OCI-LY7 (cell line): ENCODE measurements at regions not wholly inside any gene's neighbourhood (a gene's known extent, or its start where the extent isn't known, plus 50 kb on each side); places are given as distances from the start of the nearest gene placed in this dataset.
A peak's percentile ranks its signal among the peaks of the same experiment; 100 is the strongest.

ENCODE experiments used
- BruUV-seq: library from RNA; stranded (reverse); fragments of 400-500 nt; replicated peaks from 2 replicates; lab custom pipeline; 2021; lab: Mats Ljungman, UMichigan
- CTCF ChIA-PET: fragments of 300-600 bp; sonication (Branson Sonifier 250); formaldehyde crosslinking; loops from one replicate; lab custom pipeline; 2022; ENCODE audit warnings: antibody characterized with exemption; ENCODE audit not compliant: unreplicated experiment; lab: Charles Lee
- POLR2A ChIA-PET: fragments of 300-600 bp; sonication (Branson Sonifier 250); formaldehyde crosslinking; loops from one replicate; lab custom pipeline; 2022; ENCODE audit warnings: antibody characterized with exemption; lab: Charles Lee
- DNase-seq: peaks from one replicate; pipeline ENCODE4 v3.0.0-alpha.2; 2015; ENCODE audit warnings: low spot score
- H2AFZ ChIP-seq: fragments of 200-600 bp; sonication (generic), shearing (Covaris generic); 2 replicates; pipeline ENCODE4 v1.6.1; 2014; ENCODE audit warnings: mild to moderate bottlenecking, antibody characterized with exemption, low read length, moderate library complexity
- H3K27ac ChIP-seq: fragments of 200-600 bp; sonication (generic); 2 replicates; pipeline ENCODE4 v1.5.1; 2014; ENCODE audit warnings: mixed run types, low read depth, mild to moderate bottlenecking, moderate library complexity, low read length, inconsistent platforms; ENCODE audit not compliant: poor library complexity, severe bottlenecking
- H3K36me3 ChIP-seq: fragments of 200-600 bp; sonication (generic); 2 replicates; pipeline ENCODE4 v1.6.1; 2014; ENCODE audit warnings: mild to moderate bottlenecking, antibody characterized with exemption, low read length, moderate library complexity, mixed read lengths; ENCODE audit not compliant: insufficient read depth
- H3K4me1 ChIP-seq: fragments of 200-600 bp; sonication (generic); 2 replicates; pipeline ENCODE4 v1.5.1; 2014; ENCODE audit warnings: mild to moderate bottlenecking, low read length; ENCODE audit not compliant: insufficient read depth, poor library complexity, severe bottlenecking
- H3K4me2 ChIP-seq: fragments of 200-600 bp; sonication (generic); 2 replicates; pipeline ENCODE4 v1.6.1; 2014; ENCODE audit warnings: mild to moderate bottlenecking, low read length
- H3K4me3 ChIP-seq: fragments of 200-600 bp; sonication (generic); 2 replicates; pipeline ENCODE4 v1.5.1; 2014; ENCODE audit warnings: mild to moderate bottlenecking, low read depth, low read length; ENCODE audit not compliant: poor library complexity, severe bottlenecking
- H3K79me2 ChIP-seq: fragments of 200-600 bp; sonication (generic); 2 replicates; pipeline ENCODE4 v1.6.1; 2016; ENCODE audit warnings: low read depth, mild to moderate bottlenecking, low read length, moderate library complexity, mixed read lengths; ENCODE audit not compliant: insufficient read depth
- H3K9me2 ChIP-seq: fragments of 200-600 bp; sonication (generic); 2 replicates; pipeline ENCODE4 v1.6.1; 2016; ENCODE audit warnings: mild to moderate bottlenecking, low read length, mixed read lengths; ENCODE audit not compliant: insufficient read depth
- H3K9me3 ChIP-seq: fragments of 200-600 bp; sonication (generic); 2 replicates; pipeline ENCODE4 v1.6.1; 2014; ENCODE audit warnings: mild to moderate bottlenecking, mixed run types, low read length, mixed read lengths
- H4K20me1 ChIP-seq: fragments of 200-600 bp; sonication (generic); 2 replicates; pipeline ENCODE4 v1.6.1; 2014; ENCODE audit warnings: mild to moderate bottlenecking, antibody characterized with exemption, low read length, moderate library complexity, mixed read lengths; ENCODE audit not compliant: insufficient read depth
- CTCF ChIP-seq: fragments of 200-600 bp; sonication (generic); conservative IDR thresholded peaks from 2 replicates; pipeline ENCODE4 v1.5.1; 2014; ENCODE audit warnings: mild to moderate bottlenecking, antibody characterized with exemption, low read length, moderate library complexity, mixed read lengths
- EZH2phosphoT487 ChIP-seq: fragments of 200-600 bp; sonication (generic); IDR thresholded peaks from 2 replicates; pipeline ENCODE4 v1.6.1; 2018; ENCODE audit warnings: low read depth, borderline replicate concordance, mild to moderate bottlenecking, mixed run types, antibody characterized with exemption, low read length, moderate library complexity, mixed read lengths
- intact Hi-C: fragments of 100-400 bp; cut with micrococcal nuclease; formaldehyde crosslinking; loops from one replicate; pipeline ENCODE4 v1.10.0; 2022; ENCODE audit not compliant: unreplicated experiment

DNA sequence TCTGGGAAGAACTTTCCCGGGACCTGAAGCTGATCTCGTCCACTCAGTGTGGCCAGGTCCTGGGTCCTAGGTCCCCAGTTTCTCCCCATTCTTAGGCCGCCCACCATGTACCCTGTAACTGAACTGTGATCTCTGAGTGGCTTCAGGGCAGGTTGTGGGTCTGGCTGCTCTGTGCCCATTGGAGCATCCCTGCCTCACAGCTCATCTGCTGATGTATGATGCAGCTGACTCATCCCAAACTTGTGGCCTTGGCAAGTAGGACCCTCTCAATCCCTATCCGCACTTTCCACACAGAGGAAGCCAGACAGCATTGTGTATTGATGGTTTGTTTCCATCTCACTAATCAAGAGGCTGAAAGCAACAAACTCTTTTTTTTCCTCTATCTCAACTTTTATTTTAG, 69.1 kb upstream of the XCR1 start:
- H3K27ac ChIP-seq: peak overlapping the region; percentile 60
- TF ChIP-seq EZH2phosphoT487: no peak
- no peak for TF ChIP-seq CTCF
- no peak overlapping the region for H3K4me3 ChIP-seq
- ChIA-PET CTCF (no interaction called here), POLR2A (interaction anchor here (0.9 kb wide), 1 partner anchor 15 kb away, joined by 4 read pairs; no protein-coding TSS in a partner anchor)
- intact Hi-C loops: loop anchor here (5.0 to 10.0 kb wide), 3 partner anchors 91 to 1332 kb away; partner anchors contain the start of genes KIAA1143 and KIF15
- peaks cover 80% of the 10 kb centered on the region for H3K4me1 ChIP-seq
- no TSS peak for BruUV-seq
- no peaks in the 10 kb centered on the region for H3K79me2 ChIP-seq
- H4K20me1 ChIP-seq: no peaks in the 10 kb centered on the region
- no peaks in the 10 kb centered on the region; the same call in 1 of the 2 replicates for H3K36me3 ChIP-seq
- peak overlapping the region; percentile 34; the same call in 1 of the 2 replicates for H3K4me2 ChIP-seq
- no peaks in the 10 kb centered on the region for H3K9me2 ChIP-seq
- peaks cover 11% of the 10 kb centered on the region; the same call in 1 of the 2 replicates for H3K9me3 ChIP-seq
- peak overlapping the region; percentile 64; the same call in 1 of the 2 replicates for H2AFZ ChIP-seq
- DNase-seq: no peak

DNA sequence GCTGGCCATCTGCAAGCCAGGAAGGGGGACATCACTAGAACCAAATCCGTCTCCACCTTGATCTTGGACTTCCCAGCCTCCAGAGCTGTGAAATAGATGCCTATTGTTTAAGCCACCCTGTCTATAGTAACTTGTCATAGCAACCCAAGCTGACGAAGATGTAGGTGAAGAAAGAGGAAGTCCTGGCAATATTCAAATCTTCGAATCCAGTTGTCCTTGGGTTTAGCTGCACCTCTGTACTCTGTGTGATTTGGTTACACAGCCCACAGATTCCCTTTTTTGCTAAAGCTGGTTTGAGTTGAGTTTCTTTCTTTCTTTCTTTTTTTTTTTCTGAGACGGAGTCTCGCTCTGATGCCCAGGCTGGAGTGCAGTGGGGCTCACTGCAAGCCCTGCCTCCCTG, 68.0 kb upstream of the XCR1 start:
- TF ChIP-seq EZH2phosphoT487 (no peak), CTCF (no peak)
- Histone ChIP-seq H3K4me1 (peaks cover 85% of the 10 kb centered on the region), H3K9me2 (no peaks in the 10 kb centered on the region), H4K20me1 (no peaks in the 10 kb centered on the region), H3K4me3 (no peak overlapping the region), H2AFZ (peak overlapping the region; percentile 64), H3K79me2 (no peaks in the 10 kb centered on the region), H3K9me3 (peaks cover 11% of the 10 kb centered on the region; the same call in 1 of the 2 replicates), H3K4me2 (peak overlapping the region; percentile 34), H3K27ac (peak overlapping the region; percentile 60), H3K36me3 (no peaks in the 10 kb centered on the region; the same call in 1 of the 2 replicates)
- CTCF ChIA-PET: no interaction called here
- intact Hi-C loops: loop anchor here (5.0 to 10.0 kb wide), 3 partner anchors 92 to 1331 kb away; partner anchors contain the start of genes KIAA1143 and KIF15
- BruUV-seq: no TSS peak
- peak; percentile 73 for DNase-seq
- POLR2A ChIA-PET: no interaction called here

- no peaks in the 10 kb centered on the region for H4K20me1 ChIP-seq
- CTCF ChIA-PET: no interaction called here
- POLR2A ChIA-PET: interaction anchor here (0.7 to 0.9 kb wide), 2 partner anchors 12 to 335 kb away, joined by 3 to 6 read pairs; no protein-coding TSS in a partner anchor
- no peaks in the 10 kb centered on the region; the same call in 1 of the 2 replicates for H3K36me3 ChIP-seq
- peak overlapping the region; percentile 64; the same call in 1 of the 2 replicates for H2AFZ ChIP-seq
- TF ChIP-seq EZH2phosphoT487 (no peak), CTCF (no peak)
- DNase-seq: no peak
- no peak overlapping the region for H3K4me3 ChIP-seq
- no peak overlapping the region; the same call in 1 of the 2 replicates for H3K4me2 ChIP-seq
- intact Hi-C loops: loop anchor here (10.0 kb wide), 1 partner anchor 1330 kb away; the partner anchor contains the start of genes KIAA1143 and KIF15
- peak overlapping the region; percentile 60 for H3K27ac ChIP-seq
- BruUV-seq: no TSS peak
- H3K9me3 ChIP-seq: peaks cover 11% of the 10 kb centered on the region; the same call in 1 of the 2 replicates
- peaks cover 85% of the 10 kb centered on the region for H3K4me1 ChIP-seq
- no peaks in the 10 kb centered on the region for H3K9me2 ChIP-seq
- H3K79me2 ChIP-seq: no peaks in the 10 kb centered on the region
Measured at GRCh38 chr3:46094506-46094905, 67.2 kb upstream of the XCR1 start.
